GM21786 (cell line): ENCODE measurements at regions not wholly inside any gene's neighbourhood (a gene's known extent, or its start where the extent isn't known, plus 50 kb on each side); places are given as distances from the start of the nearest gene placed in this dataset.
"Not testable (repeated sequence)": the region's sequence is repeated elsewhere in the genome, so short reads cannot be mapped to it uniquely, and the experiment has no call there.

Source experiments
- ATAC-seq: cut with Tn5 transposase; IDR thresholded peaks from one replicate; pipeline ENCODE4 v1.9.1; 2021; ENCODE audit not compliant: unreplicated experiment

- no peak for ATAC-seq
Measured at GRCh38 chr3:147240581-147240980, 165.8 kb downstream of the ZIC4 start.

- ATAC-seq, result no peak
Measured at GRCh38 chr3:147237991-147238390, 168.4 kb downstream of the ZIC4 start.

GRCh38 chr3:147231980-147232379 is 174.4 kb downstream of the ZIC4 start:
- not testable (repeated sequence) for ATAC-seq

GRCh38 chr3:147231111-147231510 is 175.2 kb downstream of the ZIC4 start:
- ATAC-seq, result no peak

GRCh38 chr3:147222291-147222690 is 184.1 kb downstream of the ZIC4 start:
- ATAC-seq, result no peak

GRCh38 chr3:147218965-147219364 is 187.4 kb downstream of the ZIC4 start:
- ATAC-seq, result no peak

GRCh38 chr3:147216143-147216673 is 190.1 kb downstream of the ZIC4 start:
- peak; percentile 21 for ATAC-seq

- peak; percentile 62 for ATAC-seq
Measured at GRCh38 chr3:147215660-147216059, 190.7 kb downstream of the ZIC4 start.

- ATAC-seq, result no peak
Measured at GRCh38 chr3:147213633-147214032, 192.7 kb downstream of the ZIC4 start.

- no peak for ATAC-seq
Measured at GRCh38 chr3:147210676-147211075, 195.7 kb downstream of the ZIC4 start.

- ATAC-seq, result no peak
Measured at GRCh38 chr3:147201086-147201485, 205.3 kb downstream of the ZIC4 start.

GRCh38 chr3:147200545-147200944 is 205.8 kb downstream of the ZIC4 start:
- ATAC-seq, result no peak

- ATAC-seq, result peak; percentile 63
Measured at GRCh38 chr3:147197739-147198138, 208.6 kb downstream of the ZIC4 start.

- no peak for ATAC-seq
Measured at GRCh38 chr3:147195887-147196286, 210.5 kb downstream of the ZIC4 start.

GRCh38 chr3:147191795-147192385 is 214.5 kb downstream of the ZIC4 start:
- no peak for ATAC-seq

- ATAC-seq, result no peak
Measured at GRCh38 chr3:147189016-147189415, 217.3 kb downstream of the ZIC4 start.

GRCh38 chr3:147187687-147188086 is 218.7 kb downstream of the ZIC4 start:
- no peak for ATAC-seq

GRCh38 chr3:147185781-147186180 is 220.6 kb downstream of the ZIC4 start:
- ATAC-seq, result no peak

GRCh38 chr3:147184794-147185193 is 221.5 kb downstream of the ZIC4 start:
- ATAC-seq, result no peak

- no peak for ATAC-seq
Measured at GRCh38 chr3:147173257-147173656, 233.1 kb downstream of the ZIC4 start.

- no peak for ATAC-seq
Measured at GRCh38 chr3:147162743-147163142, 243.6 kb downstream of the ZIC4 start.

- ATAC-seq, result peak; percentile 42
Measured at GRCh38 chr3:147161833-147162232, 244.5 kb downstream of the ZIC4 start.

GRCh38 chr3:147160984-147161383 is 245.4 kb downstream of the ZIC4 start:
- no peak for ATAC-seq
